ENCODE measurements at regions not wholly inside any gene's neighbourhood (a gene's known extent, or its start where the extent isn't known, plus 50 kb on each side); places are given as distances from the start of the nearest gene placed in this dataset.
A peak's percentile ranks its signal among the peaks of the same experiment; 100 is the strongest.
"Not testable (repeated sequence)": the region's sequence is repeated elsewhere in the genome, so short reads cannot be mapped to it uniquely, and the experiment has no call there.

- H3K4me3 Mint-ChIP-seq; H3K27ac ChIP-seq (ENCODE audit: low read depth, low read length); H3K27me3 ChIP-seq (ENCODE audit: insufficient read depth, low read length); H3K9me3 ChIP-seq (ENCODE audit: control insufficient read depth in 1 of 2, low read length in 2 of 2); POLR2A ChIA-PET (ENCODE audit: partially characterized antibody); H3K36me3 ChIP-seq (ENCODE audit: insufficient read depth, low read length); H3K4me1 ChIP-seq (ENCODE audit: insufficient read depth, low read length); H3K27ac Mint-ChIP-seq; CTCF ChIA-PET (ENCODE audit: partially characterized antibody); H3K36me3 Mint-ChIP-seq; H3K4me1 Mint-ChIP-seq; DNase-seq; intact Hi-C loops (cut with micrococcal nuclease); H3K4me3 ChIP-seq (ENCODE audit: low read length in 2 of 2); H3K27me3 Mint-ChIP-seq: not testable (repeated sequence)
- H3K9me3 Mint-ChIP-seq: peaks cover 2 to 19% (median 10%) of the 10 kb centered on the region in 8 donors
Measured at GRCh38 chr1:102442317-102442716, 445.6 kb upstream of the OLFM3 start.

GRCh38 chr1:102435483-102435882 is 438.8 kb upstream of the OLFM3 start:
- Mint-ChIP-seq H3K4me1 (no peaks in the 10 kb centered on the region), H3K36me3 (no peaks in the 10 kb centered on the region), H3K27ac (no peak overlapping the region), H3K9me3 (peaks cover 0 to 15% (median 4%) of the 10 kb centered on the region in 8 donors), H3K27me3 (no peaks in the 10 kb centered on the region), H3K4me3 (no peak overlapping the region)
- no peaks in the 10 kb centered on the region for H3K9me3 ChIP-seq (ENCODE audit: control insufficient read depth in 1 of 2, low read length in 2 of 2)
- CTCF ChIA-PET (ENCODE audit: partially characterized antibody): no interaction called here
- H3K36me3 ChIP-seq (ENCODE audit: insufficient read depth, low read length): no peaks in the 10 kb centered on the region
- no peaks in the 10 kb centered on the region for H3K4me1 ChIP-seq (ENCODE audit: insufficient read depth, low read length)
- intact Hi-C loops (cut with micrococcal nuclease): no loop called here
- no peak overlapping the region for H3K4me3 ChIP-seq (ENCODE audit: low read length in 2 of 2)
- POLR2A ChIA-PET (ENCODE audit: partially characterized antibody): no interaction called here
- H3K27me3 ChIP-seq (ENCODE audit: insufficient read depth, low read length): no peaks in the 10 kb centered on the region
- peak in 1 of 5 donors; percentile 18 for DNase-seq
- no peak overlapping the region for H3K27ac ChIP-seq (ENCODE audit: low read depth, low read length)

- no peak for DNase-seq
Measured at GRCh38 chr1:102434421-102434820, 437.7 kb upstream of the OLFM3 start.

GRCh38 chr1:102431253-102431652 is 434.5 kb upstream of the OLFM3 start:
- no peak overlapping the region for H3K27ac Mint-ChIP-seq
- peaks cover 0 to 14% (median 2%) of the 10 kb centered on the region in 8 donors for H3K9me3 Mint-ChIP-seq

More at GRCh38 chr1:102434421-102434820, 437.7 kb upstream of the OLFM3 start:
- H3K36me3 ChIP-seq (ENCODE audit: insufficient read depth, low read length): no peaks in the 10 kb centered on the region
- Mint-ChIP-seq H3K9me3 (peaks cover 0 to 18% (median under 1%) of the 10 kb centered on the region in 8 donors), H3K4me3 (no peak overlapping the region), H3K4me1 (no peaks in the 10 kb centered on the region), H3K36me3 (no peaks in the 10 kb centered on the region), H3K27ac (no peak overlapping the region), H3K27me3 (no peaks in the 10 kb centered on the region)
- ChIA-PET CTCF (ENCODE audit: partially characterized antibody) (no interaction called here), POLR2A (ENCODE audit: partially characterized antibody) (no interaction called here)
- no peaks in the 10 kb centered on the region for H3K4me1 ChIP-seq (ENCODE audit: insufficient read depth, low read length)
- H3K27me3 ChIP-seq (ENCODE audit: insufficient read depth, low read length): no peaks in the 10 kb centered on the region
- no peaks in the 10 kb centered on the region for H3K9me3 ChIP-seq (ENCODE audit: control insufficient read depth in 1 of 2, low read length in 2 of 2)
- H3K4me3 ChIP-seq (ENCODE audit: low read length in 2 of 2): no peak overlapping the region
- intact Hi-C loops (cut with micrococcal nuclease): no loop called here
- H3K27ac ChIP-seq (ENCODE audit: low read depth, low read length): no peak overlapping the region

GRCh38 chr1:102420034-102420433 is 423.3 kb upstream of the OLFM3 start:
- no peak overlapping the region for H3K4me3 Mint-ChIP-seq
- ChIA-PET POLR2A (ENCODE audit: partially characterized antibody) (no interaction called here), CTCF (ENCODE audit: partially characterized antibody) (no interaction called here)
- no peaks in the 10 kb centered on the region for H3K36me3 ChIP-seq (ENCODE audit: insufficient read depth, low read length)
- no peak overlapping the region for H3K27ac Mint-ChIP-seq
- no peaks in the 10 kb centered on the region for H3K27me3 ChIP-seq (ENCODE audit: insufficient read depth, low read length)
- intact Hi-C loops (cut with micrococcal nuclease): no loop called here
- peaks cover 0 to 3% (median 0%) of the 10 kb centered on the region in 8 donors for H3K9me3 Mint-ChIP-seq
- H3K27ac ChIP-seq (ENCODE audit: low read depth, low read length): no peak overlapping the region
- no peaks in the 10 kb centered on the region for H3K4me1 ChIP-seq (ENCODE audit: insufficient read depth, low read length)
- H3K4me1 Mint-ChIP-seq: no peaks in the 10 kb centered on the region
- DNase-seq: no peak
- H3K36me3 Mint-ChIP-seq: no peaks in the 10 kb centered on the region
- H3K27me3 Mint-ChIP-seq: no peaks in the 10 kb centered on the region
- H3K9me3 ChIP-seq (ENCODE audit: control insufficient read depth in 1 of 2, low read length in 2 of 2): no peaks in the 10 kb centered on the region
- H3K4me3 ChIP-seq (ENCODE audit: low read length in 2 of 2): no peak overlapping the region

More at GRCh38 chr1:102431253-102431652, 434.5 kb upstream of the OLFM3 start:
- intact Hi-C loops (cut with micrococcal nuclease): no loop called here
- H3K4me1 Mint-ChIP-seq: no peaks in the 10 kb centered on the region
- H3K36me3 ChIP-seq (ENCODE audit: insufficient read depth, low read length): no peaks in the 10 kb centered on the region
- no peaks in the 10 kb centered on the region for H3K9me3 ChIP-seq (ENCODE audit: control insufficient read depth in 1 of 2, low read length in 2 of 2)
- H3K27ac ChIP-seq (ENCODE audit: low read depth, low read length): no peak overlapping the region
- H3K4me3 ChIP-seq (ENCODE audit: low read length in 2 of 2): no peak overlapping the region
- no peaks in the 10 kb centered on the region for H3K27me3 ChIP-seq (ENCODE audit: insufficient read depth, low read length)
- H3K36me3 Mint-ChIP-seq: no peaks in the 10 kb centered on the region
- H3K4me1 ChIP-seq (ENCODE audit: insufficient read depth, low read length): no peaks in the 10 kb centered on the region
- ChIA-PET CTCF (ENCODE audit: partially characterized antibody) (no interaction called here), POLR2A (ENCODE audit: partially characterized antibody) (no interaction called here)
- no peak for DNase-seq
- H3K4me3 Mint-ChIP-seq: no peak overlapping the region
- no peaks in the 10 kb centered on the region for H3K27me3 Mint-ChIP-seq
